Activated CD4-positive, alpha-beta T cell treated with anti-CD3 and anti-CD28 coated beads, Interleukin-2, Interleukin-6, amounts not matched to agents 100 ng/mL and 50 ng/mL, durations not matched to agents 16 hours and 8 hours (primary cell): ENCODE measurements at regions not wholly inside any gene's neighbourhood (a gene's known extent, or its start where the extent isn't known, plus 50 kb on each side); places are given as distances from the start of the nearest gene placed in this dataset.
"Not testable (repeated sequence)": the region's sequence is repeated elsewhere in the genome, so short reads cannot be mapped to it uniquely, and the experiment has no call there.

Source experiments
- DNase-seq: peaks from one replicate; pipeline ENCODE4 v3.0.0-alpha.2; 2020

DNA sequence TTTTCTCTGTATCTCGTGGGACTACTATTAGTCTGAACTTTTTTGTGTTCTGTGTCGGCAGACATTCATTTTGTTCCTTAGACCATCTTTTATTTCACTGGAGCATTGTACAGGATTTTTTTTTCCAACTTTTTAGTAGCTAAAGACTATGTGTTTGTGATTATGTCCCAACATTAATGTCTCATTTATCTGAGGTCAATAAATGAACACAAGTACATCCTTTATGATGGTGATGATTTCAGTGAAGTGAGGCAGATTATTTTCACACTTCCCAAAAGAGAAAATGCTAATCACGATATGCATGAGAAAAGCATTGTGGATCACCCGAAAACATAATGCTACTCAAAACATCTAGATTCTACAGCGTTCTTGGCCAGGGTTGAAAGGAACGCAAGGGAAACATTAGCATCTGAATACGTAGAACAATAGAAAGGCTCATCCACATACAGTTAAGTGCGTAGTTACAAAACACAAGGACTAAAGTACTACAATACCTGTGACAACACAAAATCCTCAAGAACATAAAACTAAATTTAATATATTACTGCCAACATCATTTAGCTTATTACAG lies 981.7 kb upstream of the NCAM2 start:
- no peak for DNase-seq

DNA sequence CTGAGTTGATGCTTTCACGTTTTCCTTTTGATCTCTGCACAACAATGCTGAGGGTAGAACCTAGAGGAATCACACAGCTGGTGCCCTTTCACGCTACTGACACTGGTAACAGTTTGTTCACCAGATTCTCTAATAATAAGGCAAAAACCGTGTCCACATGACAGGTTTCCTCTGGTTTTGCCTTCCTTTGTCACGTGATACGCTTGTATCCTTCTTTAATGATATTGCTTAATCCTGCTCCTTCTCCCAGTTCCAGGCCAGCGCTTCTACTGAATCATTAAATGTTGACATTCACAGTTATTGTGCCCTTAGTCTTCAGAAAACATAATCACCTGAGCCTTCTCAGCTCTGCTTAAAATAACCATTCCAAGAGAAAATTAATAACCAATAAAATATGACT lies 978.2 kb upstream of the NCAM2 start:
- DNase-seq: no peak

GRCh38 chr21:20023193-20023592 lies 975.0 kb upstream of the NCAM2 start:
- no peak for DNase-seq

GRCh38 chr21:20024741-20025140 lies 973.5 kb upstream of the NCAM2 start:
- DNase-seq: no peak

DNA sequence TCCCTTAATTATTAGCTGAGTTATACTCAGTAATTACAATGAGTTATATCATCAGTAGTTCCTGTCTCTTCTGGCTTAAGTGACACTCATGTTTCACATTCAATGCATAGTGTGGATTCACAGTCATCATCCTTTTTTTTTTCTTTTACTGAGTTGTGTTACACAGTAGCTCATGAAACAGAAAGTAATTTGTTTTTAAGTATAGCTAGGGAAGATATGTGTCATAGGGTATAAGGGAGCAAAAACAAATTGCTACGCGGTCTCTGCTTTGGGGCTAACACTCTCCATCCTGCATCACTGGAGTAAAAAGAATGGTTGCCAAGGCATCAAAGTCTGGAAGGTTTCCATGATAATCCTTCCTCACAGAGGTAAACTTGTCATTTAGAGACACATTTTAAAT lies 971.7 kb upstream of the NCAM2 start:
- no peak for DNase-seq

DNA sequence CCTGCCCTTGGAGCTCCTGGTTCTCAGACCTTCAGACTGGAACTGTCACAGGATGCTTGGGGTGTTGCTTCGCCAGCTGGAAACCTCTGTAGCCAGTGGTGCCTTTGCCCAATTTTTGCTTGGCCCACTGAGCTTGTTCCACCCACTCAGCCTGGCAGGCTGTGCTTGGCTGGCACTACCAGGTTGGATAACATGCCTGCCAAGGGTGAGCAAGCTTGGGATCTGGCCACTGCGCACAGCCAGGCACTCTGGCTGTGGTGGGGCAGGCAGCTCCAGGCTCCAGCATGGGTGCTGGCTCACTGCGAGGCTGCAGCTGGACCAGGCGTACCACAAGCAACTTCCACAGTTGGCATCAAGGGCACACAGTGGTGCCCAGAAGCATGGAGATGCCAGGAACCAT lies 967.8 kb upstream of the NCAM2 start:
- DNase-seq: no peak

- no peak for DNase-seq
Observed at GRCh38 chr21:20031807-20032206, 966.4 kb upstream of the NCAM2 start.

- no peak for DNase-seq
Observed at GRCh38 chr21:20040768-20041167, 957.4 kb upstream of the NCAM2 start.

- no peak for DNase-seq
Observed at GRCh38 chr21:20045197-20045596, 953.0 kb upstream of the NCAM2 start.

GRCh38 chr21:20048130-20048837 lies 949.9 kb upstream of the NCAM2 start:
- not testable (repeated sequence) for DNase-seq

- DNase-seq: no peak
Observed at GRCh38 chr21:20083336-20083735, 914.9 kb upstream of the NCAM2 start.

DNA sequence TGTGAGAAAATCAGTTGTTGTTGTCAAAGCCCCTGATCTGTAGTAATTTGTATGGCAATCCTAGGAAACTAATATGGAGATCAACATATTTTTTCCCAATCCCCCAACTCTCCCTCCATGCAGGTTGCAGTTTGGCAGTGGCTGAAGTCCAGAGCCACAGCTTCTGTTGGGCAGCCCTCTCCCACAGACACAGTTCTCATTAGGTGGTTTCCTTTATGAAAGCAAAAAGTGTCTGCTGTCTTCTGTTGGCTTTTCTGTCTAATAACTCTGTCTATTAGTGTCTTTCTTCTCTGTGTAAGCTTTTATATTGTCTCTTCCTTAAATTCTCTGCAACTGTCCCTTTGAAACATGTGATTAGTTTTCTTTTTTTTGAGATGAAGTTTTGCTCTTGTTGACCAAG lies 914.3 kb upstream of the NCAM2 start:
- DNase-seq: no peak

DNA sequence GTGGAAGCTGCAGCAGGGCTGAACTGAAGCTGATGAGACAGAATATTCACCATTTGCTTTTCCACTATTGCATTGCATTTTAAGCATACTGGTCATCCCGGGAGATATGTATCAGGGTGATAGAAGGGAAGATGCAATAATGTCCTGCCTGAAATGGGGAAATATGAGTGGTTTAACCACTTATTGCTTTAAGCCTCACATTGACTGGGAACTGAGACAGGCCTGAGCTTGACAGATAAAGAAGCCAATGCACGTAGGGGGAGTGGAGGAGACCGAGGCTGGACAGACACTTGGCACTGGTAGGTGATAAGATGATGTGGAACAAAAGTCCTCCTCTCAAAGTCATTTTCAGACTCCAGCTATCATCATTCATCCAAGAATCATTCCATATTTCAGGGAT lies 911.7 kb upstream of the NCAM2 start:
- DNase-seq: no peak

GRCh38 chr21:20106368-20106767 lies 891.8 kb upstream of the NCAM2 start:
- DNase-seq: no peak

DNA sequence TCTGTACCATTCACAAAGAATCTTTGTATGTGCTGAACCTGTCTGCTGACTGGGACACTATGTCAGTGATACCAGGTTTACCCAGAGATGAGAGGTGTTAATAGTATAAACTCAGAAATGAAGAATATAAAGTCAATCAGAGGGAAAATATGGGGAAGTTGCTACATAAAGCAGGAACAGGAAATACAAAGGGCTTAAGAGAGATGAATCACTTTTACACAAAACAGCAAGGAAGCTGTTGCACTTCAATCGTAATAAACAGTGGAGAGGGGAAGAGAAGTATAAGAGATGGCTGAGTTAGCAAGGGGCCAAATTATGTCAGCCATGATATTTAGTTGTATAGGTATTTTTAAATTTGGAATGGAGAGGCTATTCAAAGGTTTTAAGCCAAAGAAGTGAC lies 890.2 kb upstream of the NCAM2 start:
- no peak for DNase-seq

GRCh38 chr21:20108976-20109540 lies 889.2 kb upstream of the NCAM2 start:
- no peak for DNase-seq

- DNase-seq: no peak
Observed at GRCh38 chr21:20110368-20110767, 887.8 kb upstream of the NCAM2 start.

- no peak for DNase-seq
Observed at GRCh38 chr21:20151741-20152140, 846.5 kb upstream of the NCAM2 start.

DNA sequence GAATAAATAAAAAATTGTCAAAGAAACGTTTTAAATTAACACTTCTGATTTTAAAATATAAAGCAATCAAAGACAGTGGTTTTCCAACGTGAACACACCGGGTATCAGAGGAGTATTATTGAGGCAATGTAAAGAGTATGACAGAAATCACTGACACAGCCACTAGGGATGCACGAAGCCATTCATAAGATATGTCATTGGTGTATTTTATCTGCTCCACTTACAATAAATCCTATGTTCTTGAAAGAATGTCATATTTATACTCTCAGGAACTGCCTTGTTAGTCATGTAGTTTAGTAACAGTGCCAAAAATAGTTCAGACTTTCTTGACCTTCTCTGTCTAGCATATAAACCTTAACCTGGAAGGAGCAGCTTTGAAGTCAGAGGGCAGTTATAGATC lies 835.0 kb upstream of the NCAM2 start:
- no peak for DNase-seq

GRCh38 chr21:20167059-20167458 lies 831.1 kb upstream of the NCAM2 start:
- no peak for DNase-seq

DNA sequence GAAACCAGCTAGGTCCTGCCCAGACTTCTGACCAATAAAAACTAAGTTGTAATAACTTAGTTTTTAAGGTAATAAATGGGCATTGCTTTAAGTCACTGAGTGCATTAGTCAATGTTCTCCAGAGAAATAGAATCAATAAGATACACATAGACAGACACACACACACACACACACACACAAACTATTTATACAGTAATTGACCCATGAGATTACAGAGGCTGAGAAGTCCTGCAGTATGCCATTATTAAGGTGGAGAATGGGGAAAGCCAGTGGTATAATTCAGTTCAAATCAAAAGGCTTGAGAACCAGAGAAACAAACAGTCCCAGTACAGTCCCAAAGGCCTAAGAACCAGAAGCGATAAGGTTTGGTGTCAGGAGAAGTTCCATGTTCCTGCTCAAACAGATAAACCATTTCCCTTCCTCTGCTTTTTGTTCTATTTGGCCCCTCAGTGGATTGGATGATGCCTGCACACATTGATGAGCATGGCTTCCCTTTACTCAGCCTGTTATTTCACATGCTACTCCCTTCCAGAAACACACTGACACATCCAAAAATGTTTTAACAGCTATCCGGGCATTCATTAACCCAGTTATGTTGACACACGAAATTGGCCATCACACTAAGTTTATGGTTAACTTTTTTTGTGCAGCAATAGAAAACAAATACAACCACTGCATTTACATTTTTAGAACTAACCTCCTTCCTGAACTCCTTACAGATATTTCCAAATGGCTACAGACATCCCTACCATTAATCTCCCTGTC lies 828.2 kb upstream of the NCAM2 start:
- no peak for DNase-seq

DNA sequence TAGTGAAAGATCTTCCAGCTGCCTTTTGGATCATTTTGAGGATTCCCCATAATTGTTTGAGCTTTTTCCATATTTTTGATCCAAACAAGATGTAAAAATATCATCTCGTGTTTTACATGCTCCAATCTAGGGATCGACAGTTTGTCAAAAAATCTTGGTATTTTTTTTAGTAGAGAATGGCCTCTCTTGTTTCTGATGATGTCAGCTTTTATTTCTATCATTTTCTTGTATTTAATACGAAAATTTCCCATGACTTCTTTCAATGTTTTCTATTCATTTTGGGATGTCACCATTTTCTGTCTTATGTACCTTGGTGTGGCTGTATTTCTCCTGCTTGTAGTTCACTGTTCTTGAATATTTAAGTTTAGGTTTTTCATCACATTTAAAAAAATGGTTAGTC lies 812.0 kb upstream of the NCAM2 start:
- DNase-seq: no peak

- no peak for DNase-seq
Observed at GRCh38 chr21:20187028-20187427, 811.2 kb upstream of the NCAM2 start.

DNA sequence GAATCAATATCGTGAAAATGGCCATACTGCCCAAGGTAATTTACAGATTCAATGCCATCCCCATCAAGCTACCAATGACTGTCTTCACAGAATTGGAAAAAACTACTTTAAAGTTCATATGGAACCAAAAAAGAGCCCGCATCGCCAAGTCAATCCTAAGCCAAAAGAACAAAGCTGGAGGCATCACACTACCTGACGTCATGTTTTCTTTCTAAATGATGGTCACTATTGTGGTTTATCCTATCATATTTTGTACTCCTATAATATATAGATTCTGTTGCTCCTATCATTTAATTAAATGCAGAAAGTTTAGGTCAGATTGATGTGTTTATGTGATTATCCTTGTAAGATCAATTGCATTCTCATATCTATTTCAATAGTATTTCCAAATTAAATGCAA lies 796.9 kb upstream of the NCAM2 start:
- not testable (repeated sequence) for DNase-seq
